AG09319 (cell line): ENCODE measurements at regions not wholly inside any gene's neighbourhood (a gene's known extent, or its start where the extent isn't known, plus 50 kb on each side); places are given as distances from the start of the nearest gene placed in this dataset.
"Not testable (repeated sequence)": the region's sequence is repeated elsewhere in the genome, so short reads cannot be mapped to it uniquely, and the experiment has no call there.

Experiments
- DNase-seq: peaks from one replicate; pipeline ENCODE4 v3.0.0-alpha.2; 2010; ENCODE audit warnings: low read depth; ENCODE audit errors: extremely low read depth
- CTCF ChIP-seq: IDR thresholded peaks from 2 replicates; pipeline ENCODE4 v1.5.1; 2011; ENCODE audit warnings: low read depth, mild to moderate bottlenecking, inconsistent platforms, low read length, moderate library complexity

DNA sequence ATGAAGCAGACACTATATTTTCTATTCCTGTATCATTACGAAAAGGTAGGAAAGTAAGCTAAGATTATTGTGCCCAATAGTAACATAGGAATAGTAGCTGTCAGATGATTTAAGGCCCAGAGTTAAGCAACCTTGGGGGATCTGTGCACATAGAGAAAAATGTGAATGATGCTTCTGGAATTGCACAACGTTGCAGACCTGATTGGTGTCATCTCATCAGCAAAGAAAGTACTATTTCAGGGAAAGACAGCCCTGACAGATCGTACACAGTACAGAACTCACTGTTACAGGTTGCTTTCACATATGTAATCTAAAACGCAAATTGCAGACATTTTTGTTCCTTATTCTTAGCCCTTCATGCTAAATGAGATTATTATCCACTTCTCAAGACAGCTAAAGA is 535.9 kb downstream of the TRIB2 start:
- DNase-seq, result no peak

GRCh38 chr2:13255485-13255884 is 538.7 kb downstream of the TRIB2 start:
- no peak for DNase-seq
- no peak for TF ChIP-seq CTCF

More for the DNA sequence above, 535.9 kb downstream of the TRIB2 start:
- no peak for TF ChIP-seq CTCF

DNA sequence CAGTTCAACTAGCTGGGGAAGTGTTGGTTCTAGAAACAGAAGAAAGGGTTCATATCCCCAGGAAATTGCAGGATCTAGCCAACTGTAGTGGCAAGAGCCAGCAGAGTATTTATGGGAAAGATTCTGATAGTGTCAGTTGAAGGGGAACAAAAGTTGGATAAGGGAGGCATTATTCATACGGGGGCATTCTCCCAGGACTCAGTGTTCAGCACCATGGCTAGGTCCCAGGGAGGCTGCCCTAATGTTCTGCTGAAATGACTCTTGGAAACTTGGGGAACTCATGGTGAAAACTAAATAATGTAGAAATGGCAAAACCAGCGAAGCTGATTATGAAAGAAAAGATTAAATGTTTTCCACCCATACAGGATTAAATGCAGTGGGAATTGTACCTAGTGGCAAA is 543.7 kb downstream of the TRIB2 start:
- TF ChIP-seq CTCF, result no peak
- no peak for DNase-seq

DNA sequence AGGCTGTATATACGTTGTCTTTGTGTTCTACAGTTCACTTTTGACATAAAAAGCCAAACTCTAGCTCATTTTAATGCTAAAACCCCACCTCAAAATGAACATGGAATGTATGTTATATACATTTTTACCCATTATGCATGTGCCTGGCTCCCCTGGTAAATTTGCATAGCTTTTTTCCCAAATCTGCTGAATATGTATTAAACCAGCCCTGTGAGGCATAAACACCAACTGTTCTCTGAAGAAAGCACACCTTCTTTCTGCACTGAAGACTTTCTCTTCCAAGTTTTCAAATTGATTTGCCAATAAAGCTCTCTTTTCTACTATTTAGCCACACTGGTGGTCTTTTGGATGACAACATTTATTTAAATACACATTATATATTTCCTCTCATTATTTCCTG is 549.4 kb downstream of the TRIB2 start:
- DNase-seq, result no peak
- TF ChIP-seq CTCF, result no peak

GRCh38 chr2:13284688-13285087 is 568.0 kb downstream of the TRIB2 start:
- DNase-seq, result no peak
- no peak for TF ChIP-seq CTCF

- TF ChIP-seq CTCF, result no peak
- DNase-seq, result no peak
These were observed 572.6 kb downstream of the TRIB2 start for GRCh38 chr2:13289310-13289709.

- not testable (repeated sequence) for DNase-seq
These were observed 591.7 kb downstream of the TRIB2 start for GRCh38 chr2:13308478-13308805.

DNA sequence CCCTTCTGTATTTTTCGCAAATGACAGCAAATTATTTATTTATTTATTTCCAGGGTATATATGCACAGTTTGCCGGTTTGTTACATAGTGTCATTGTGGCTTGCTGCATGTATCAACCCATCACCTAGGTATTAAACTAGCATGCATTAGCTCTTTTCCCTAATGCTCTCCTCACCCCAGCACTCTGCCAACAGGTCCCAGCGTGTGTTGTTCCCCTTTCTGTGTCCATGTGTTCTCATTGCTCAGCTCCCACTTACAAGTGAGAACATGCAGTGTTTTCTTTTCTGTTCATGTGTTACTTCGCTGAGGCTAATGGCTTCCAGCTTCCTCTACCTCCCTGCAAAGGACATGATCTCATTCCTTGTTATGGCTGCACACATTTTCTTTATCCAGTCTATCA is 592.3 kb downstream of the TRIB2 start:
- DNase-seq, result no peak
- TF ChIP-seq CTCF, result no peak
